ENCODE measurements at regions not wholly inside any gene's neighbourhood (a gene's known extent, or its start where the extent isn't known, plus 50 kb on each side); places are given as distances from the start of the nearest gene placed in this dataset.
A peak's percentile ranks its signal among the peaks of the same experiment; 100 is the strongest.
"Not testable (repeated sequence)": the region's sequence is repeated elsewhere in the genome, so short reads cannot be mapped to it uniquely, and the experiment has no call there.

GRCh38 chr15:79615754-79616153, 183.6 kb downstream of the MINAR1 start:
- H3K4me3 ChIP-seq: no peak overlapping the region
- H3K27ac ChIP-seq (replicated peaks): no peak overlapping the region
- H3K9me3 ChIP-seq (replicated peaks): no peaks in the 10 kb centered on the region
- H3K4me1 ChIP-seq: no peaks in the 10 kb centered on the region
- TF ChIP-seq, protein P1, sequence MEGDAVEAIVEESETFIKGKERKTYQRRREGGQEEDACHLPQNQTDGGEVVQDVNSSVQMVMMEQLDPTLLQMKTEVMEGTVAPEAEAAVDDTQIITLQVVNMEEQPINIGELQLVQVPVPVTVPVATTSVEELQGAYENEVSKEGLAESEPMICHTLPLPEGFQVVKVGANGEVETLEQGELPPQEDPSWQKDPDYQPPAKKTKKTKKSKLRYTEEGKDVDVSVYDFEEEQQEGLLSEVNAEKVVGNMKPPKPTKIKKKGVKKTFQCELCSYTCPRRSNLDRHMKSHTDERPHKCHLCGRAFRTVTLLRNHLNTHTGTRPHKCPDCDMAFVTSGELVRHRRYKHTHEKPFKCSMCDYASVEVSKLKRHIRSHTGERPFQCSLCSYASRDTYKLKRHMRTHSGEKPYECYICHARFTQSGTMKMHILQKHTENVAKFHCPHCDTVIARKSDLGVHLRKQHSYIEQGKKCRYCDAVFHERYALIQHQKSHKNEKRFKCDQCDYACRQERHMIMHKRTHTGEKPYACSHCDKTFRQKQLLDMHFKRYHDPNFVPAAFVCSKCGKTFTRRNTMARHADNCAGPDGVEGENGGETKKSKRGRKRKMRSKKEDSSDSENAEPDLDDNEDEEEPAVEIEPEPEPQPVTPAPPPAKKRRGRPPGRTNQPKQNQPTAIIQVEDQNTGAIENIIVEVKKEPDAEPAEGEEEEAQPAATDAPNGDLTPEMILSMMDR (IDR thresholded peaks at IDR 0.05; ENCODE audit: borderline replicate concordance): no peak
- intact Hi-C loops (cut with micrococcal nuclease): no loop called here
- DNase-seq: peak; percentile 35
- peaks cover 22% of the 10 kb centered on the region for H3K27me3 ChIP-seq (ENCODE audit: low read depth)
- no peaks in the 10 kb centered on the region for H3K36me3 ChIP-seq

DNA sequence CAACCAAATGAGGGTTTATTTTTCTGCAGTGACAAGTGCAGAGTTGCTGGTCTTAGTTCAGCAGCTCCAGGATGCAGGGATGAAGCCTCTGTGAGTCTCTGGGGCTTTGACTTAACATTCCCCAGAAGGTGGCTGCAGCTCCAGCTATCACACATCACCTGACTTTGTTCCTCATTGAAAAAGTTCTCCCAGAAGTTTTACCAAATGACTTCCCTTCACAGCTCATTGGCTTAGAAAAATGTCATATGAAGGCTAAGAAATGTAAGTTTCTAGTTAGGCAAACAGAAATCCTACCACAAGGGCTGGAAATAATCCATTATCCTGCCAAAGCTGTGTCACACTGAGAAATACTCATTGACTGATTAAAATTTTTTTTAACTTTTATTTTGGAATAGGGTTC, 184.9 kb downstream of the MINAR1 start:
- H3K9me3 ChIP-seq (replicated peaks): no peaks in the 10 kb centered on the region
- intact Hi-C loops (cut with micrococcal nuclease): no loop called here
- TF ChIP-seq, protein P1 (IDR thresholded peaks at IDR 0.05; ENCODE audit: borderline replicate concordance): no peak
- H3K4me1 ChIP-seq: no peaks in the 10 kb centered on the region
- no peak for DNase-seq
- H3K27ac ChIP-seq (replicated peaks): no peak overlapping the region
- H3K27me3 ChIP-seq (ENCODE audit: low read depth): peaks cover 11% of the 10 kb centered on the region
- no peak overlapping the region for H3K4me3 ChIP-seq
- no peaks in the 10 kb centered on the region for H3K36me3 ChIP-seq

DNA sequence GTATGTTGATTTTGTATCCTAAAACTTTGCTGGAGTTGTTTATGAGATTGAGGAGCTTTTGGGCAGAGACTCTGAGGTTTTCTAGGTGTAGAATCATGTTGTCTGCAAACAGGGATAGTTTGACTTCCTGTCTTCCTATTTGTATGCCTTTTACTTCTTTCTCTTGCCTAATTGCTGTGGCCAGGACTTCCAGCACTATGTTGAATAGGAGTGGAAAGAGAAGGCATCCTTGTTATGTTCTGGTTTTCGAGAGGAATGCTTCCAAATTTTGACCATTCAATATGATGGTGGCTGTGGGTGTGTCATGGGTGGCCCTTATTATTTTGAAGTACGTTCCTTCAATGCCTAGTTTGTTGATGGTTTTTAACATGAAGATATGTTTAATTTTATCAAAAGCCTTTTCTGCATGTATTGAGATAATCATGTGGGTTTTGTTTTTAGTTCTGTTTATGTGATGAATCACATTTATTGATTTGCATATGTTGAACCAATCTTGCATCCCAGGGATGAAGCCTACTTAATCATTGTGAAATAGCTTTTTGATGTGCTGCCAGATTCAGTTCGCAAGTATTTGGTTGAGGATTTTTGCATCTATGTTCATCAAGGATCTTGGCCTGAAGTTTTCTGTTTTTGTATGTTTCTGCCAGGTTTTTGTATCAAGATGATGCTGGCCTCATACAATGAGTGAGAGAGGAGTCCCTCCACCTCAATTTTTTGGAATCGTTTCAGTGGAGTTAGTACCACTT, 188.1 kb downstream of the MINAR1 start:
- Histone ChIP-seq H3K27me3 (ENCODE audit: low read depth) (peaks cover 11% of the 10 kb centered on the region), H3K4me1 (no peaks in the 10 kb centered on the region), H3K4me3 (no peak overlapping the region), H3K9me3 (replicated peaks) (no peaks in the 10 kb centered on the region), H3K36me3 (no peaks in the 10 kb centered on the region), H3K27ac (replicated peaks) (no peak overlapping the region)
- intact Hi-C loops (cut with micrococcal nuclease): no loop called here
- DNase-seq: no peak
- TF ChIP-seq, protein P1 (IDR thresholded peaks at IDR 0.05; ENCODE audit: borderline replicate concordance): no peak

DNA sequence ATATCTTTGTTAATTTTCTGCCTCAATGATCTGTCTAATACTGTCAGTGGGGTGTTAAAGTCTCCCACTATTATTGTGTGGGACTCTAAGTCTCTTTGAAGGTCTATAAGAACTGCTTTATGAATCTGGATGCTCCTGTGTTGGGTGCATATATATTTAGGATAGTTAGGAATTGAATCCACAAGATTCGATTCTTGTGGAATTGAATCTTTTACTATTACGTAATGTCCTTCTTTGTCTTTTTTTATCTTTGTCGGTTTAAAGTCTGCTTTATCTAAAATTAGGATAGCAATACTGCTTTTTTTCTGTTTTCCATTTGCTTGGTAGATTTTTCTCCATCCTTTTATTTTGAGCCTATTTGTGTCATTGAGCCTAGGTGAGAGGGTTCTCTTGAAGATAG, 189.7 kb downstream of the MINAR1 start:
- H3K9me3 ChIP-seq (replicated peaks): not testable (repeated sequence)

GRCh38 chr15:79623488-79623887, 191.4 kb downstream of the MINAR1 start:
- Histone ChIP-seq H3K27ac (replicated peaks) (no peak overlapping the region), H3K27me3 (ENCODE audit: low read depth) (peaks cover 20% of the 10 kb centered on the region), H3K36me3 (no peaks in the 10 kb centered on the region), H3K9me3 (replicated peaks) (peaks cover 6% of the 10 kb centered on the region), H3K4me1 (no peaks in the 10 kb centered on the region), H3K4me3 (no peak overlapping the region)
- intact Hi-C loops (cut with micrococcal nuclease): no loop called here
- no peak for DNase-seq
- TF ChIP-seq, protein P1 (IDR thresholded peaks at IDR 0.05; ENCODE audit: borderline replicate concordance): no peak

More for the DNA sequence above, 189.7 kb downstream of the MINAR1 start:
- DNase-seq; H3K36me3 ChIP-seq; H3K27ac ChIP-seq (replicated peaks); H3K4me3 ChIP-seq; H3K4me1 ChIP-seq; intact Hi-C loops (cut with micrococcal nuclease): not testable (repeated sequence)
- peaks cover 16% of the 10 kb centered on the region for H3K27me3 ChIP-seq (ENCODE audit: low read depth)

GRCh38 chr15:79629687-79630086, 197.6 kb downstream of the MINAR1 start:
- intact Hi-C loops (cut with micrococcal nuclease): no loop called here

More at GRCh38 chr15:79629687-79630086, 197.6 kb downstream of the MINAR1 start:
- Histone ChIP-seq H3K4me1 (no peaks in the 10 kb centered on the region), H3K36me3 (no peaks in the 10 kb centered on the region), H3K27ac (replicated peaks) (no peak overlapping the region), H3K9me3 (replicated peaks) (peaks cover 16% of the 10 kb centered on the region), H3K4me3 (no peak overlapping the region), H3K27me3 (ENCODE audit: low read depth) (peaks cover 14% of the 10 kb centered on the region)
- DNase-seq: no peak
- TF ChIP-seq, protein P1 (IDR thresholded peaks at IDR 0.05; ENCODE audit: borderline replicate concordance): no peak
